NCI-H774 (cell line): ENCODE measurements at regions not wholly inside any gene's neighbourhood (a gene's known extent, or its start where the extent isn't known, plus 50 kb on each side); places are given as distances from the start of the nearest gene placed in this dataset.

Source experiments
- DNase-seq: peaks from one replicate; lab custom pipeline; 2025; lab: John Stamatoyannopoulos, UW

- DNase-seq: no peak
Measured at GRCh38 chr18:24937639-24938275, 414.2 kb downstream of the ZNF521 start.

DNA sequence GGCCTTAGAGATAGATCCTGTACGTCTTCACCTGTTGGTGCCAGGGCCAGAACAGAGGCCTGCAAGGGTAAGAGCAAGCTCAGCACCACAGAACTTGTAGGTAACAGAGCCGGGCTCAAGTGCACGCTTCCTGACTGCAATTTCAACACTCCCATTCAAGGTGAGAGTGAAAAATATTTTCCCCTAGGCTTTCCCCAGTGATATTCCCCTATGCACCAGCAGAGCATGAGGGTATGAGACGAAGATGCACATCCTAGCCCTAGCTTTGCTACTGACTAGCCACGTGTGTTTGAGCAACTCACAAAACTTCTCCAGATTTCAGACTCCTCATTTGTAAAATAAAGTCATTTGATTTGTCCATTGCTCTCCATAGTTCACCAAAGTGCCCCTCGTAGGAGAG is 411.6 kb downstream of the ZNF521 start:
- no peak for DNase-seq

DNA sequence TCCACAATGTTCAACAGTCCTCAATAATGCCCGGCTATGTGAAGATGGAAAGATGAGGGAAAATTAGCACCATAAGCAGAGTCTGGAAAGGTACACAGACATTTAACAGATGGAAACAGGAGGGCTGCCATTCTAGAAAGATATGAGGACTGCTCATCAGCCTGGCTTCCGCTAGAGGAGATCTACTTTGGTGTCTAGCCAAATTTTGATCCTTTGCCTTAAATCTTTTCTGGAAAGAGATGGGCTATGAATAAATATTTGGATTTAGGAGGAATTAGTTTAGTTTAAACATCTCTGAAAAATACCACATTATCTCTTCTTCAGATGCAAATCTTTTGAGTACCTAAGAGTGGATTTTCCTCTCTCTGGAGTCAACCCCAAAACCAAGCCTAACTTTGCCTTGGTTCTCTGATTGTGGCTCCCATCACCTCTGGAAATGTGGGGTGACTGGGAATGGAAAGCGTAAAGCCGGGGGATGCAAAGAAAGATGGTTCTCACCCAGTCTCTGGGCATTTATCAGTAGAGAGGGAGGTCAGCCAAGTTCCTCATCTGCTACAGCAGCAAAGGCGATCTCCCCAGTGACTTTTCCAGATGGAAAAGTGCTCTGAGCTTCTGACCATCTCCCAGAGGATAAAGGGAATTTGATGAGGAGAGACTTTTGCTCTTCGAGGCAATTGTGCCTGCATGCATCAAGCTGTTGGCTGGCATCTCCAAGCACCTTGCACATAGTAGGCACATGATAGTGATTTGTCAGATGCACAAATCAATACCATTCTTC is 410.6 kb downstream of the ZNF521 start:
- no peak for DNase-seq

DNA sequence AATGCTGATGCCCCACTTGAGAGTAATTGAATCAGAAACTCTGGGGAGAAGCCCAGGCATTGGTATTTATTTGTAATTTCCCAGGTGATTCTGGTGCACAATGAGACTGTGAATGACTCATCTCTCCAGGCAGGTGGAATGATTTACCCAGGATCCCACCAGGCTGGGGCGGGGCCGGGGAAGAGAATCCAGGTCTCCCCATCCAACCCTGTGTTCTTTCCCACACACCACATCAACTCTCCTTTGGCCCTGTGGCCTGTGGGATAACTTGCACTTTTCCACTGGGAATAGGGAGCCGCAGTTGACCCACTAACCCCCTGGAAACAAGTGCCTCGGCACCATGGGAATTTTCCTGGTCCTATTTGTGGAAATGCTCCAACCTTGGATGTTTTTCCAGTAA is 409.8 kb downstream of the ZNF521 start:
- DNase-seq: no peak

- DNase-seq: no peak
Measured at GRCh38 chr18:24947521-24948305, 404.3 kb downstream of the ZNF521 start.

GRCh38 chr18:24949908-24950307 is 402.1 kb downstream of the ZNF521 start:
- DNase-seq: no peak

GRCh38 chr18:24954341-24954740 is 397.6 kb downstream of the ZNF521 start:
- DNase-seq: no peak

GRCh38 chr18:24958001-24958400 is 394.0 kb downstream of the ZNF521 start:
- no peak for DNase-seq

GRCh38 chr18:24959051-24959476 is 392.9 kb downstream of the ZNF521 start:
- no peak for DNase-seq

- DNase-seq: no peak
Measured at GRCh38 chr18:24964216-24964615, 387.8 kb downstream of the ZNF521 start.

- no peak for DNase-seq
Measured at GRCh38 chr18:24968238-24968775, 383.7 kb downstream of the ZNF521 start.

GRCh38 chr18:24972577-24972976 is 379.4 kb downstream of the ZNF521 start:
- DNase-seq: no peak

DNA sequence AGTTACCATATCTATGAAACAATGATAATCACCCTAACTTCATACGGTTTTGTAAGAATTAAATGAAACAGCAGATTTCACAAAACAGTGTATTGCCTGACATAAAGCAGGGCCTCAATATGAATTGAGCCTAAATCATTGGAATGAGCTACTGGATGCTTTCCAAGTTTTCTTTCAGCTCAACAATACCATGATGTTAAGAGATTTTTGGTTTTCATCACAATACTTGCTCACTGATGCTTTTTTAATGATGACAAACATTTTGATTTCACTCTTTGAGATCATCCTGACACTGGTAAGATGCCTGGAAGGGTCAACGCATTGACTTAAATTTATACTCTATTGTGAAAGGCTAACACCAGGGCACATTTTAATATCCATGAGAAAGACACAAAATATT is 377.5 kb downstream of the ZNF521 start:
- DNase-seq: no peak

- DNase-seq: no peak
Measured at GRCh38 chr18:24975496-24976372, 376.2 kb downstream of the ZNF521 start.

DNA sequence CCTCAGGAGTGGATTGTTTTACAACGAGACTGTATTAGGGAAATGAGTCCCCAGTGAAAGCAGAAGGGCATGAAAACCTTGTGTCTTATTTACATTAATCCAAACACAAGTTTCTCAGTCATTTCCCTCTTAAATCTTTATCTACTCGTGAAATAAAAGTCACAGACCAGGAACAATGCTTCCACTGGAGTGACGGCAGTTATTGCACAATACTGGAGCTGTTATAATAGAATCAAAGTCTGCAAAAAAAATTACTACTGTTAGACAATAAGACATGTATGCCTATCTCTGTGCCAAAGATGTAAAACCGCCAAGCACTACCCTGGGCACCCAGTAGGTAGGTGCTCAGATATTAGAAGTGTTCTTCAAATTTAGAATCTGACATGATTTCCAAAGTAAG is 375.5 kb downstream of the ZNF521 start:
- DNase-seq: no peak

DNA sequence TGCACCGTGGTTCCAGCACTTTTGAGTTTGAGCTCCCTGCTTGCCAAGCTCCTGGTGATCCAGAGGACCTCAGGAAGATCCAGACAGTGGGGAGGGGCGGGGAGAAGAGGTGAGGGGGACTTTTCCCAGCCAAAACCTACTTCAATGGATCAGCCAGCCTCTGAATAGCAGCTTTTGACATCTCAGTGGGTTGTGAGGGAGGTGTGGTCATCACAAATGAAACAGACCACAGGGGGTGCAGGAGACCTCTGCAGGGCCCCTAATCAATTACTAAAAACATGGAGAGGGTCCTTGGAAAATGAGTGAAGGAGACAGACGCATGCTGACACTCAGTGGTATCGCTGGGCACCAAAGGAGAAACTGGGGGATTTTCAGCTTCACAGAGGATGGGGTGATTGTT is 372.7 kb downstream of the ZNF521 start:
- no peak for DNase-seq

GRCh38 chr18:24982831-24983230 is 369.1 kb downstream of the ZNF521 start:
- DNase-seq: no peak

GRCh38 chr18:24983566-24984139 is 368.3 kb downstream of the ZNF521 start:
- DNase-seq: no peak

GRCh38 chr18:24985586-24985985 is 366.4 kb downstream of the ZNF521 start:
- no peak for DNase-seq

GRCh38 chr18:24986666-24987302 is 365.2 kb downstream of the ZNF521 start:
- no peak for DNase-seq
